GM18909 (cell line): ENCODE measurements at regions not wholly inside any gene's neighbourhood (a gene's known extent, or its start where the extent isn't known, plus 50 kb on each side); places are given as distances from the start of the nearest gene placed in this dataset.

ENCODE experiments used
- ATAC-seq: cut with Tn5 transposase; IDR thresholded peaks from one replicate; pipeline ENCODE4 v1.9.1; 2021; ENCODE audit warnings: mild to moderate bottlenecking; ENCODE audit not compliant: unreplicated experiment, poor library complexity

DNA sequence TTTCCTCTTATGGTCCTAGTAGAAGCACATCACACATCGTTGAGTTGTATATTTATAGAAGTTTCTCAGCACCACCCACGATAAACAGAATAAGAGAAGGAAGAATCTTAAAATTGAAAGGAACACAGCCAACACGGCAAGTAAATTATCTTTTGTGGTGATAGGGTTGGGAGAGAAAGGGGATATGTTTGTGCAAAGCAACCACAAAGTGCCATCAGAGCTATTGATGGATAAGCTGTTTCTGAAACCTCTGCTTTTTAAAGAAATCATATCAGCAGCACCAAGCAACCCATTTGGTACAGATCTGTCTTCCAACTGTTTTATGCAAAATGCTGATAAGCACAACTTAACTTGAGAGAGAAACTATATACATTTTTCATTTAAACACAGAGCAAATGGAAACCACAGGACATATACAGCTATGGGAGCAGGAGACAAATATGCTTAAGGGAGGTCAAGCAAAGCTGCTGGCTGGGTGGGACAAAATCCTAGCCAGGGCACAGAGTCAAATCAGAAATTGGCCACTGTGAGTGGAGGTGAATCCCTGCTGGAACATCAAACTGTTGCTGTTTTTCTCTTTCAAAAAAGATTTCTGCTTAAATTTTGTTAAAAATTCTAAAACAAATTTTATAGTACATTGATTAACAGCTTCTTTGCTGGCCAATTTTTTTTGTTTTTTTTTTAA lies 194.0 kb upstream of the HHIP start:
- no peak for ATAC-seq

DNA sequence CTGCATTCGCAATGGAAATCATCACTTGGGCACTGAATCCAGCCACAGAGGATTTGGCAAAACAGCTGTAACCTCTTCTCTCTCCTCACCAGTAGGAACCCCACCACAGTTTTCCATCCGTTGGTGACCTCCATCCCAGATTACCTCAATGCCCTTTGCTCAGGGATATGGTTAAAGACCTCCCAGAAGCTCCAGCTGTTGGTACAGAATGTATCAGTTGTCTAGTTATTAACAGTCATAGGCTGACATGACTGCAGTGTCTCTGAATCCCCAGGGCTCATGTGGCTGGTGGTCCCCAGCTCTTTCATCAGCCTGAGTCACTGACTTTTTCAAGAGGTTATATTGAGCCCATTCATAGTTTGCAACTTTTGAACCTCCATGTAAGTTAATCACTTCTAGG lies 189.8 kb upstream of the HHIP start:
- no peak for ATAC-seq

DNA sequence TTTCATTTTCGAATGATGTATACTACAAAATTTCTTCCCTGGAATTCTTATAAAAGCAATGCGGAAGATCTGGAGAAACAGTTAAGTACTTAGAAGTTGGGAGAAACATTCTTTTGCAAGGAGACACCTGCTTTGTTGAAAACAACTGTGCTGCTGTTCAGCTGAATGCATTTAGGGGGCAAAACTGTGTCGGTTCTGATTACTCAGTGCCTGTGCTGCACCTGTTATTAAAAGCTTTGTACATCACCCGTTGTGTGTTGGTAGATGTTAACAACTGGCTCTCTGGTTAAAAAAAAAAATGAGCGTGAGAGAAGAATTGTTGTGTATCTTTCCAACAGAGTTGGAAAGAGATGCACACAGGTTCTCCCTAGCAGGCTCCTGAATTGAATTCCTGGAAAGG lies 184.1 kb upstream of the HHIP start:
- ATAC-seq: no peak

DNA sequence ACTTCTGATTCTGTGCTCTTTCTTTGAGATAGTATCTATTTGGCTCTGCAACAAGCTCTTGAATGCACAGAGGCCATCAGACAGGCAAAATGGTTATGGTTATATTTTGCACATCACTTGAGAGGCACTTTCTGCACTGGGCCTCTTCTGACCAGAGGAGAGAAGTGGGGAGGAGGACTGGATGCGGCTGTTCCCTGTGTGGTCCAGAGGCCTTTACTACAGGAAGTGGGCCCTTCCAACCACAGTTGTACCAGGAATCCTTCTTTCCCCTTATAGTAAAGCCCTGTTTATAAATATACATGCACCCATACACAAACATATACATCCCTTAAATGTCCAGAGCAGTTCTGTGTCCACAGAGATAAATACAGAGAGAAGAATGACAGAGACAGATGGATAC lies 182.7 kb upstream of the HHIP start:
- no peak for ATAC-seq

DNA sequence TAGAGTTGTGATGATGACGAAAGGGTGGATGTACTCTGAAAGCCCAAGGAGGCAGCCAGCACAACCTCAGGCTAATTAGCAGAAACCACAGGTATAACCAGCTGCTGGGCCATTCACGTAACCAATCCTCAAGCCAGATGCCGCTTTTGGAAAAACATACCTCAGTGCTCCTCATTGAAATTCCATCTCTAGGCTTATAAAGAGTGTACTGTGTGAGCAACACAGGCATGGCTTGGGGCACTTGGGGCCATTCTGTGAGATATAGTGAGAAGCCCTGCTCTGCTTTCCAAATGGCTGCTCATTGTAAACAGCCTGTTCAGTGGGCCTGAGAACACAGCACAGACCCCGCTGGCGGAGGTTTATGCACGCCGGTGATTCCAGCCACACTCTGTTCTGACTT lies 182.1 kb upstream of the HHIP start:
- no peak for ATAC-seq

DNA sequence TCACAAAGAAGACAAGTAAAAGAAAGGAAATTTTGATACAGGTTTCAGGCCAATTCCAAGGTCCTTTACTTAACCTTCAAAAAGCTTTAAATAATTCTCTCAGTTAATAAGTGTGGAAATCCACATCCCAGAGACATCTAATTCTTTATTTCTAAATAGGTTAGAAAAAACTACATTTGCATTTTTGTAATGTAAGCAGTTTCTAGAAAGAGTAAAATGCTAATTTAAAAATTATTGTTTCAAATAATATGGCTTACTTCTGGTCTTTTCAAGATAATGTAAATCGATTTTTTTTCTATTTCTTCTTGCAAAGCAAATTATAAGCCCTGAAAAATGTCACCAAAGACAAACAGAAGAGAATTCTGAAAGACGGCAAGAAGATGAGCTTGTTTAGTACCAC lies 180.4 kb upstream of the HHIP start:
- ATAC-seq: no peak

DNA sequence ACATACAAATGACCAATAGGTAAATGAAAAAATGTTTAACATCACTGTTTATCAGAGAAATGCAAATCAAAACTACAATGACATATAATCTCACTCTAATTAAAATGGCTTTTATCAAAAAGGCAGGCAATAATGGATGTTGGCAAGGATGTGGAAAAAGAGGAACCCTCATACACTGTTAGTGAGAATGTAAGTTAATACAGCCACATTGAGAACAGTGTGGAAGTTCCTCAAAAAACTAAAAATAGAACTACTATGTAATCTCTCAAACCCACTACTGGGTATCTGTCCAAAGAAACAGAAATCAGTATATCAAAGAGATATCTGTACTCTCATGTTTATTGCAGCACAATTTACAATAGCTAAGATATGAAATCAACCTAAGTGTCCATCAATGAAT lies 165.9 kb upstream of the HHIP start:
- no peak for ATAC-seq

DNA sequence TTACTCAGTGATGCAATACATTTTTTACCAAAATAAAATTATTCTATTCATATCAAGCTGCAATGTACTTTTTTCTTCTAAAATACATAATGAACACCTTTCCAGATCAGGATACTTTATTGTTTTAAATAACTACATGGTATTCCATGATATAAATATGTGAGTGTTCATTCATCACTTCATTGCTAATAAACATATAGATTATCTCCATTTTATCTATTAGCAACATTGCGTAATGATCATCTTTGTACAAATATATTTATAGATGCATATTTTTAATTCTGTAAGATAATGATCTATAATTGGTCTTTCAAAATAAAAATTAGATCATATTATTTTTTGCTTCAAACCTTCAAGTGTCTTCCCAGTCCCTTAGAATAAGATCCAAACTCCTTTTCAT lies 156.1 kb upstream of the HHIP start:
- ATAC-seq: no peak

DNA sequence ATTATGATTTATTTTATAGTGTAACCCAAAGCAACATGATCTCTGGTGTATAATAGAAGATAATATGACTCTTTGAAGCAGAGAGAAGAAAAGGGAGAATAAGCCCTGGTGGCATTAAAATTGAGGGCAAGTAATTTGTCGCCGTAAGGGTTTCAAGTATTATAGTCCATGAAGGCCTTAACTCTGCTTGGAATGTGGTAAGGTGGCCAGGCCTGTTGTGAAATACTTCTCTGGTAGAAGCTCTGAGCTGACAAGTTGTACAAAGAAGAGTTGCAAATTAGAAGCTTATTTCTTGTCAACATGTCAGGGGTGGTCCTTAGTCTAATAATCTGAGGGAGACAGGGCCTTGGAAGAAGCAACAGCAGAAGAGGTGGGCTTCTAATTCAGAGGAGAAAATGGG lies 151.7 kb upstream of the HHIP start:
- ATAC-seq: no peak

DNA sequence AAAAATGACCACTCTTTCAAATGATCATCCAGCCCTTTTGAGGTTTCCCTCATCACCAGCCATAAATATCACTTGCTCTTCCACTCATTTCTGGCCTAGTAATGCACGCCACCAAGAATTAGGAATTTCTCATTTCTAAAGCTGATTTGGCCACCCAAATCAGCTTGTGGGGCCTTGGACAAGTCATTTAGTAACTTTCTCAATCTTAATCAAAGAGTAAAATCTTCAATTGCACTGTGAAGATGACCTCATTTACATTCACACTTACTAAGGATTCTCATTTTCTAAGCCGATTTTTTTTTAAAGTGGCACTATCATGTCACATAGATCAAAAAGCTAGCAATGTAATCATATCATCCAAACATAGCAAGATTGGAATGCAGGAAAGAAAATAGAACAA lies 150.0 kb upstream of the HHIP start:
- ATAC-seq: no peak

DNA sequence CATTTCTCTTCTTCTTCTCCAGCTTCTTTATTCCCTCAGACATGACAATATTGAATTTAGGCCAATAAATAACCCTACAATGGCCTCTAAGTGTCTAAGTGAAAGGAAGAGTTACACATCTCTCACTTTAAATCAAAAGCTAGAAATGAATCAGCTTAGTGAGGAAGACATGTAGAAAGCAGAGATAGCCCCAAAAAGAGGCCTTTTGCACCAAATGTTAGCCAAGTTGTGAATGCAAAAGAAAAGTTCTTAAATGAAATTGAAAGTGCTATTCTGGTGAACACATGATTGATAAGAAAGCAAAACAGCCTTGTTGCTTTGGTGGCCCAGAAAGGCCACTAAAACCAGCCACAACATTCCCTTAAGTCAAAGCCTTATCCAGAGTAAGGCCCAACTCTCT lies 146.2 kb upstream of the HHIP start:
- ATAC-seq: peak; percentile 75

DNA sequence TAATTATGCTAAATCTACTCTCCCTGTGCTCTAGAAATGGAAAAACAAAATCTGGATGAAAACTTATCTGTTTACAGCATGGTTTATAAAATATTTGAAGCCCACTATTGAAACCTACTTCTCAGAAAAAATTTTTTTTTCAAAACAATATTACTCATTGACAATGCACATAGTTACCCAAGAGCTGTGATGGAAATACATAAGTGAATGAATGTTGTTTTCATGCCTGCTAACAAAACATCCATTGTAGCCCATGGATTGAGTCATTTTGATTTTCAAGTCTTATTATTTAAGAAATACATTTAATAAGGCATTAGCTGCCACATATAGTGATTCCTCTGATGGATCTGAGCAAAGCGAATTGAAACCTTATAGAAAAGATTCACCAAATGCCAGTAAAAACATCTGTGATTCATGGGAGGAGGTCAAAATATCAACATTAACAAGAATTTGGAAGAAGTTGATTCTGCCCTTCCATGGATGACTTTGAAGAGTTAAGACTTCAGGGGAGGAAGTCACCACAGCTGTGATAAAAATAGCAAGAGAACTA lies 144.7 kb upstream of the HHIP start:
- ATAC-seq: no peak

DNA sequence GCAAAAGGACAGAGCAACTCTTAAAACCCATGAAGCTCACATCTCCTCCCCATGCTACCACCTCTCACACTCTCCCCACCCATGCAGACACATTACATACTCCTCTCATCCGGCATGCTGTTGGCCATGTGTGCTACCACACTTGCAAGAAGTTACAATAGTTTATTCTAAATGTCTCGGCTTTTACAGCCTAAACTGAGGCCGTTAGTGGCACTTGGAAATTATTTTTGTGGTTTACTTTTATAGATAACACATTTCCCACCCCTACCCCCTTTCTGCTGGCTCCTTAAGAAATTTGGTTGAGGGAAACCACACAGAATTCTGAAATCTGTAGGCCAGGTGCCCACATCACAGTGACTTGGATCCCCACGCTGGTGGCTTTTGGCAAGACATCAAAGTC lies 141.1 kb upstream of the HHIP start:
- no peak for ATAC-seq

DNA sequence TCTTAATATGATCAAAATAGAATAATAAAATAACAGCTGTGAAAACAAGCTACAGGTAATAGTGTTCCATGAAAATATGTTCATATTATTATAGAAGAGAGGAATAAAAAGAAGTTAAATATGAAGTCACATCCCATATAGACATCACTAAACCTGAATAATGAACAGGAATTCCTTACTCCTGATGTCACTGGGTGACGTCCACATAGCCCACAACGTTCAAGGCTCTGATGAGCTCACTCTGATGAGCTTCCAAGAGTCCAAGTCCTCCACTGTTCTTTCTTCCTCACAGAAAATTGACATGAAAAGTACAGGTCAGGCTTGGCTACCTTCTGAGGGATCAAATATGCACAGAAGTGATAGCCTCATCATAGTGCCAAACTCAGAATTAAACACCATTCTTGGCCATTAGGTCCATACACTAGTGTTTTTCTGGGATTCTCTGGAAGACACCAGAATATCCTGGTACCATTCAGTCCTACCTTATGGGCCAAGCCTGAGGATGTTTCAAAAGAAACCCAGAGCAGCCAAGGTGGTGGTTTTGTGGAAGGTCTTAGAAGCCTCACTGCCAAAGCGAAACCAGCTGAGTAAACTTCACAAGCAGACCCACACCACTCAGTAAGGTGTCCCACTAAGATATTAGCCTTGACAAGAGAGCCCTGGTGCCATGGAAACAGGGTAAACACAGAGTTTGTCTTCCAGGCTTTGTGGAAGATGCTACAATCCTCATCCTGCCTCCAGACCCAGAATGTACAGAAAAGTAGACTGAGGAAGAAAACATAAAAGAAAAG lies 138.4 kb upstream of the HHIP start:
- no peak for ATAC-seq

DNA sequence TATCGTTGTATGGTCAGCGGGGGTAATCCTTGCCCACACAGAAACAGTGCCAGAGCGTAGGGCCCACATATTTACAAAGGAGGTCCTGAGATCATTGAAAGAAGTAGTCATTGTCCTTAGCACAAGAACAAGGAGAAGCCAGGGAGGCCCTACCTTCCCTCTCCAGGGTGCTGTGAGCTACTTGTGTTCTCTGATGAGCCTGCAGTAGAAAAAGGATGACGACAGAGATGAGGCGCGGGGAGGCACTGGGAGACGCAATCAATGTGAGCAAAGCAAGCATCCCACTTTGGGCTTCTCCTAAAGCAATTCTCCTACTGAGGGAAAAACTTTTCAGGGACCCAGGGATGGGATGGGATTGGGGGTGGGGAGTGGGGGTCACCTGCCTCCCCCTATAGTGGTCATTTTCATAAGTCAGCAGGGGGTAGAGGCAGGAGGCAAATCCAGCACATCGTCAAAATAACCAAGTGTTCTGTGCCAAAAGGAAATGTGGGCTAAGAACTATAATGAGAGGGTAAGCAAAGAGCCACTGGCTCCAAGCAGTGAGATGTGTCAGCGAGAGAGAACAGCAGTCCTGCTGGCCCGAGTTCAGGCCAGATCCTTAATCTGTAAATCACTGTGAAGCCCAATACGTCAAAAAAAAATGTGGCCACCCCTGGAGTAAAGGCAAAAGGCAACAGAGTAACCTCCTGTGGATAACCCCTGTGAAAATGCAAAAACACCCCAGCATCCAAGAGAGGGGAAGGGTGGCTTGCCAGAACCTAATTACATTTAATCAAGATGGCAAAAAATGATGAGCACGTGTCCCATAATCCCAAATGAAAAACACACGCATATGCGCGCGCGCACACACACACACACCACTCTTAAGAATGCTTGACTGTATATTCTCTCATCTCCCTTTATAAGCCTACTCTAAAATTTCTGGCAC lies 136.6 kb upstream of the HHIP start:
- no peak for ATAC-seq

DNA sequence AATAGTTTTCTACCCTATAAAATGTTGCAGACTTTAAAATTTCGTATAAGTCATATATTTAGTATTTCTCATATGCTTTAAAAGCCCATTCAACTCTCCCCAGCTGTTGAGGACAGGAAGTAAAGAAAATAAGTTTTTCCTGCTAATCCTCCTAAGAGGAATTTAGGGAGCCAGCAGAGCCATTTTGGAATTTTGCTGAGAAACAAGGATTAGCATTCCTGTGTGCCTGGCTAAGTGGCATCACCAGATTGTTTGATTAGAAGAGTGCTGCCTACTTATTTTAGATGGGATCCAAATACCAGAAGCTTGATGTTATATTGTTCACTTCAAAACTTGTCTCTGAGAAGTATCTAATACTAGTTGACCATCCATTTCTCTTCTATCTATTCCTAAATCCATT lies 131.2 kb upstream of the HHIP start:
- no peak for ATAC-seq

DNA sequence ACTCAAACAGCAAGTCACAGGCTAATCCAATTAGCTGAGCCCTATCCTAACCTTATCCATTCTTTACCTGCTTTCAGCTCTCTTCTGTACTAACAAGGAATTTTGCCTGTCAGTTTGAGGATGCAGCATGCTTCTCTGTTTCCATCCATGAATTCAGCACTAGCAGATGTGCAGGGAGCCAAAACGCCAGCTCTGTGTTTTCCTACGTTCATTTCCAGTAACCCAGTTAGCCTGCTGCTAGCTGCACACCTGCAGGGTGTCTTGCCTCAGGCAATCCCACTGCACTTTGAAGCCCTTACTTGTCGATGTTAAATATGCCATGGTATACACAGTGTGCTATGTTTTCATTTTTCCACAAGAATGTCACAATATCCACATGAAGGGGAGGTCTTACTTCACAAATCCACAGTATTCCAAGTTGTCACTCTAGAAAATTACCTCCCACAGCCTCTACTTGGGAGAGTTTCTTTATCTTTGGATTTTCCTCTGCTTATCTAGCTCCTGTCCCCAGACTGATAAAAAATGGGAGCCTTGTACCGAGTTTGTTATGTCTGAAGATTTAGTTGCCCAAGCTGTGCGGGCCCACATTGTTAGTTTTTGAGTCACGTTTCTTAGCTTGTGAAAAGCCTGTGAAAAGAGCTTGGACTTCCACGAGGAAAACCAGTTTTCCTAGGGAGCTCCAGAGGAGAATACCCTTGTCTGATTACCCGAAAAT lies 127.6 kb upstream of the HHIP start:
- ATAC-seq: no peak

DNA sequence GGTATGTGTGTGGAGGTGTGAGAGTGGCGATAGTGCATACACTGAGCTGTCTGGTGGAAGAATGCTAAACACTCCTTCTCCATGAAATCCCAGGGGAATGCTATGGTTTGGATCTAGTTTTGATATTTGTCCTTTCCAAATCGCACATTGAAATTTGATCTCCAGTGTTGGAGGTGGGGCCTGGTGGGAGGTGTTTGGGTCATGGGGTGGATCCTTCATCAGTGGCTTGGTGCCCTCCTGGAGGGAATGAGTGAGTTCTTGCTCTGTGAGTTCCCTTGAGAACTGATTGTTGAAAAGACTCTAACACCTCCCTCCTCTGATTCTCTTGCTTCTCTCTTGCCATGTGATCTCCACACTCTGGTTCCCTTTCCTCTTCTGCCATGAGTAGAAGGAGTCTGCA lies 114.1 kb upstream of the HHIP start:
- ATAC-seq: no peak

DNA sequence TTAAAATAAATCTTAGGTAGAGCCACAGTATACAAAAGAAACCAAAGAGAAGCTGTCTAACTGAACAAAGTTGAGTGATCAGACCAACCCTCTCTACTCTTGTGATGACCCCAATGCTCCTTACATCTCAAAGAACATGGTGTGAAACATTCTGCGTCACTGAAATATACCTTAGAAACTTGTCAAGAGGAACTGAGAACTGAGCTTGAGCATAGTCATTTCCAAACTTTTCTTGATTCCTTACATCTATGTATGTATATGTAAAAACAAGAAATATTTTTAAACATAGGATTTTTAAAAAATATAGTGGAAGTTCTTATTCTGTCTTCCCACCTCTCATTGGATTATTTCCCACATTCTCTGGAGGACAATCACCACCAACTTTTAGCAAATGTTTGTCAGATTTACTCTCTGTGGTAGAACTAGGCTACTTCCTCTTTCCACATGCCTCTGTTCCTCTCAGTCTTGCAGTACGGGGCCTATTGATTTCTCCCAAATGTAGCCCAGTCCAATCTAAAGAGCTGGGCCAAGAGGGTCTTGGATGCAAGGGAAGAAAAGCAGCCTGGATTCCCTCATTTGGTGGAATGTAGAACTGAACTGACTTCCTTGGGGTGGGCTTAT lies 98.2 kb upstream of the HHIP start:
- ATAC-seq: peak; percentile 99

DNA sequence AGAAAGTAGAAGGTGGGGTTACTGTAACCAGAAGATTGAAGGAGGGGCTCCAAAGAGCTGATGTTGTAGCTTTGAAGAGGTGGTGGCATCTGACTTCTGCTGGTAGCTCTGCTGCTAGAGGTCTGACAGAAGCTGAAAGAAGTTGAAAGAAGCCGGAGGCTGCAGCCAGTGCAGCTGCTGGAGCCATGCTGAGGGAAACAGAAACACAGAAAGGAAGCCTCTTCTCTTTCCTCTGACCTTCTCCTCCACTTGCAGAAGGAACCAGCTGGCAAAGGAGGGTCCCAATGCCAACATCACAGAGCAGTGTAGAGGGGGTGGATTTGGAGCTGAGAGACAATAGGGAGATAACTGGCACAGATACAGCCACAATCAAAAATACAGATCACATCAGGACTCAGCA lies 89.3 kb upstream of the HHIP start:
- ATAC-seq: peak; percentile 50
